ENCODE measurements at regions not wholly inside any gene's neighbourhood (a gene's known extent, or its start where the extent isn't known, plus 50 kb on each side); places are given as distances from the start of the nearest gene placed in this dataset.

DNA sequence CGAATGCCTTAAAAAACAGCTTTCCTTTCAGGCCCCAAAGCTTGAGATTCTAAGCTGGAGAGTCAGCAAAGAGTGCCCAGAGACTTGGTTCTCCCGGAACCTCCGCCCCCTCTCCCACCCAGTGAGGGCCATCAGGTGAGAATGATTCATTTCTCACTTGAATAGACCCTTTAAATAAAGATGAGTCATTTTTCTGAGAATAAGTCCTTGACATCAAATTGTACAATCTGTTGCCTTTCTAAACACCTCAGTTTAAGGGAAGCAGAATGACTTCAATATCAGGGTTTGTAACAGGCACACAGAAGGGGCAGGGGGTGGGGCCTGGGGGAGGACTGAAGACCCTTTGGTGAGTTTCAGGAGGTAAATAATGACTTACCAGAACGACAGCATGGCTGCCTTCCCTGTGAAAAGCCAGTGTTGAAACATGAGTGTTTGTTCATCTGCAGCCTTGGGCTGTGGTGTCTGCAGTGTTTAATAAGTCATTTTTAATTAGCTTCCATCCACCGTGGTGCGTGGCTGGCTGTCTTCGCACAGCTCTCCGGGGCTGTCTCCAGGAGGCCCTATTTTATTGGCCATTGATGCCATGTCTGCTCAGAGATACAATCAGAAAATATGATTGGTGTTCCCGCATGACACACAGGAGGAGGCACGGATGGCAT is 134.9 kb upstream of the ZNF236 start:
- peak overlapping the region; percentile 47; the same call in 1 of the 2 replicates for H3K4me2 ChIP-seq (ENCODE audit: low read length)
- no peak overlapping the region for H3K27ac ChIP-seq (ENCODE audit: low read depth, low read length)
- H3K4me1 ChIP-seq (ENCODE audit: control insufficient read depth in 1 of 2, insufficient read depth in 2 of 2, low read length in 2 of 2): peaks cover 2 to 6% of the 10 kb centered on the region in 2 experiments; a peak in 2 of 4 replicates
- H3K36me3 ChIP-seq (ENCODE audit: control insufficient read depth in 1 of 2, insufficient read depth in 2 of 2, low read length in 2 of 2): no peaks in the 10 kb centered on the region
- no peak for ATAC-seq
- no peaks in the 10 kb centered on the region for H4K20me1 ChIP-seq (ENCODE audit: insufficient read depth)
- intact Hi-C loops (cut with micrococcal nuclease): no loop called here
- H3K9ac ChIP-seq (ENCODE audit: low read length): no peak overlapping the region
- DNase-seq (ENCODE audit: low read depth, low spot score): no peak
- ChIA-PET RAD21 (ENCODE audit: low non-redundant PET in 1 of 2, low total read pairs in 2 of 2, uncharacterized antibody in 2 of 2, unreplicated experiment in 2 of 2) (interaction anchor here (0.6 to 1.2 kb wide), 2 partner anchors 289 kb away, joined by 3 to 5 read pairs; no protein-coding TSS in a partner anchor), POLR2A (no interaction called here), CTCF (interaction anchor here (0.6 to 2.3 kb wide), 5 partner anchors 29 to 290 kb away, joined by 3 to 15 read pairs (median 4); no protein-coding TSS in a partner anchor)
- no TSS peak for BruUV-seq (replicated peaks)
- TF ChIP-seq CEBPB (IDR thresholded peaks at IDR 0.05; ENCODE audit: low read depth) (no peak), EZH2phosphoT487 (IDR thresholded peaks at IDR 0.05; ENCODE audit: borderline replicate concordance) (no peak), EZH2 (IDR thresholded peaks at IDR 0.05) (no peak), SRF (IDR thresholded peaks at IDR 0.05; ENCODE audit: low read depth) (no peak), CBX3 (IDR thresholded peaks at IDR 0.05; ENCODE audit: low read depth) (no peak), SIN3A (IDR thresholded peaks at IDR 0.05; ENCODE audit: low read depth) (no peak), ZNF274 (IDR thresholded peaks at IDR 0.05; ENCODE audit: low read depth, low read length) (no peak), POLR2AphosphoS5 (IDR thresholded peaks at IDR 0.05; ENCODE audit: low read depth, low read length) (no peak), JUND (IDR thresholded peaks at IDR 0.05) (no peak), ELF1 (IDR thresholded peaks at IDR 0.05; ENCODE audit: borderline replicate concordance, low read depth) (no peak), TCF7L2 (IDR thresholded peaks at IDR 0.05; ENCODE audit: borderline replicate concordance, extremely low read depth, insufficient read depth, insufficient read length) (no peak), ZFX (IDR thresholded peaks at IDR 0.05) (no peak), FOSL1 (IDR thresholded peaks at IDR 0.05; ENCODE audit: low read depth) (no peak), SP1 (IDR thresholded peaks at IDR 0.05; ENCODE audit: low read depth) (no peak)
- TF ChIP-seq, protein P1, sequence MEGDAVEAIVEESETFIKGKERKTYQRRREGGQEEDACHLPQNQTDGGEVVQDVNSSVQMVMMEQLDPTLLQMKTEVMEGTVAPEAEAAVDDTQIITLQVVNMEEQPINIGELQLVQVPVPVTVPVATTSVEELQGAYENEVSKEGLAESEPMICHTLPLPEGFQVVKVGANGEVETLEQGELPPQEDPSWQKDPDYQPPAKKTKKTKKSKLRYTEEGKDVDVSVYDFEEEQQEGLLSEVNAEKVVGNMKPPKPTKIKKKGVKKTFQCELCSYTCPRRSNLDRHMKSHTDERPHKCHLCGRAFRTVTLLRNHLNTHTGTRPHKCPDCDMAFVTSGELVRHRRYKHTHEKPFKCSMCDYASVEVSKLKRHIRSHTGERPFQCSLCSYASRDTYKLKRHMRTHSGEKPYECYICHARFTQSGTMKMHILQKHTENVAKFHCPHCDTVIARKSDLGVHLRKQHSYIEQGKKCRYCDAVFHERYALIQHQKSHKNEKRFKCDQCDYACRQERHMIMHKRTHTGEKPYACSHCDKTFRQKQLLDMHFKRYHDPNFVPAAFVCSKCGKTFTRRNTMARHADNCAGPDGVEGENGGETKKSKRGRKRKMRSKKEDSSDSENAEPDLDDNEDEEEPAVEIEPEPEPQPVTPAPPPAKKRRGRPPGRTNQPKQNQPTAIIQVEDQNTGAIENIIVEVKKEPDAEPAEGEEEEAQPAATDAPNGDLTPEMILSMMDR (IDR thresholded peaks at IDR 0.05 in 2 of 3, conservative IDR thresholded peaks at IDR 0.05 in 1 of 3; ENCODE audit: borderline replicate concordance in 1 of 3, insufficient read depth in 1 of 3, low read depth in 2 of 3, low read length in 2 of 3): no peak
- TF ChIP-seq, protein P2, sequence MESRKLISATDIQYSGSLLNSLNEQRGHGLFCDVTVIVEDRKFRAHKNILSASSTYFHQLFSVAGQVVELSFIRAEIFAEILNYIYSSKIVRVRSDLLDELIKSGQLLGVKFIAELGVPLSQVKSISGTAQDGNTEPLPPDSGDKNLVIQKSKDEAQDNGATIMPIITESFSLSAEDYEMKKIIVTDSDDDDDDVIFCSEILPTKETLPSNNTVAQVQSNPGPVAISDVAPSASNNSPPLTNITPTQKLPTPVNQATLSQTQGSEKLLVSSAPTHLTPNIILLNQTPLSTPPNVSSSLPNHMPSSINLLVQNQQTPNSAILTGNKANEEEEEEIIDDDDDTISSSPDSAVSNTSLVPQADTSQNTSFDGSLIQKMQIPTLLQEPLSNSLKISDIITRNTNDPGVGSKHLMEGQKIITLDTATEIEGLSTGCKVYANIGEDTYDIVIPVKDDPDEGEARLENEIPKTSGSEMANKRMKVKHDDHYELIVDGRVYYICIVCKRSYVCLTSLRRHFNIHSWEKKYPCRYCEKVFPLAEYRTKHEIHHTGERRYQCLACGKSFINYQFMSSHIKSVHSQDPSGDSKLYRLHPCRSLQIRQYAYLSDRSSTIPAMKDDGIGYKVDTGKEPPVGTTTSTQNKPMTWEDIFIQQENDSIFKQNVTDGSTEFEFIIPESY (IDR thresholded peaks at IDR 0.05; ENCODE audit: extremely low read depth, insufficient replicate concordance, low read length): no peak
- no peaks in the 10 kb centered on the region for H3K79me2 ChIP-seq (ENCODE audit: insufficient read depth, low read length)
- peaks cover 17% of the 10 kb centered on the region for H3K27me3 ChIP-seq (ENCODE audit: insufficient read depth, low read length)
- peak overlapping the region; percentile 96 for H2AFZ ChIP-seq (ENCODE audit: low read depth, low read length, poor library complexity, severe bottlenecking)
- H3K4me3 ChIP-seq (replicated peaks in 1 of 2; ENCODE audit: low read depth in 1 of 2, low read length in 2 of 2): no peak overlapping the region
- H3K9me2 ChIP-seq (ENCODE audit: insufficient read depth): no peaks in the 10 kb centered on the region
- no peaks in the 10 kb centered on the region for H3K9me3 ChIP-seq (ENCODE audit: control insufficient read depth in 1 of 2, insufficient read depth in 1 of 2, low read depth in 1 of 2, low read length in 2 of 2)

All from HCT116 (cell line).